Mammary epithelial cell (primary cell): ENCODE measurements at regions not wholly inside any gene's neighbourhood (a gene's known extent, or its start where the extent isn't known, plus 50 kb on each side); places are given as distances from the start of the nearest gene placed in this dataset.

Experiments
- EZH2 ChIP-seq: IDR thresholded peaks from 2 replicates; pipeline ENCODE4 v1.6.1; 2012; ENCODE audit warnings: low read length, inconsistent platforms, borderline replicate concordance
- TF ChIP-seq, protein P1 (sequence below), 2 donors: IDR thresholded peaks in 1 of 2; conservative IDR thresholded peaks in 1 of 2; 2 replicates each; pipeline ENCODE4 v1.5.1; 2011 to 2012; ENCODE audit warnings: inconsistent platforms in 2 of 2, low read length in 2 of 2, mild to moderate bottlenecking in 2 of 2, control low read depth in 1 of 2, low read depth in 1 of 2; ENCODE audit not compliant: insufficient read depth in 1 of 2; ENCODE audit errors: extremely low read depth in 1 of 2

DNA sequence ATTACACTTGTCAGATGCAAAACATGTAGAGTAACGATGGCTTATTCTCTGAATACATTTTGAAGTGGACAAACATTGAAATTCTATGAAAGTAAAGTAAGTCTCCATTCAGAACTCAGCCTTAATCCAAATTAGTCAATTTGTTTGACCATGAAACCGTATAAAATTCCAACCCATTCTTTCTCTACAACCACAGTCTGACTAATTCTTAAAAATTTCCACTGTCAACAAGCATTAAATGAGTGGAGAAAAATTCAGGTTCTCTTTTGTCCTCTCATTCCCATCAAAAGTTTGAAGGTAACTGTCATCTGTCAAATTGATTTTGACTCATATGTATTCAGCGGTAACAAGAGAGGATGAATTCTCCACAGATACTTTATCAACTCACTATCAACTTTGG is 1031.5 kb downstream of the SORCS1 start:
- no peak for TF ChIP-seq EZH2
- TF ChIP-seq, protein P1, sequence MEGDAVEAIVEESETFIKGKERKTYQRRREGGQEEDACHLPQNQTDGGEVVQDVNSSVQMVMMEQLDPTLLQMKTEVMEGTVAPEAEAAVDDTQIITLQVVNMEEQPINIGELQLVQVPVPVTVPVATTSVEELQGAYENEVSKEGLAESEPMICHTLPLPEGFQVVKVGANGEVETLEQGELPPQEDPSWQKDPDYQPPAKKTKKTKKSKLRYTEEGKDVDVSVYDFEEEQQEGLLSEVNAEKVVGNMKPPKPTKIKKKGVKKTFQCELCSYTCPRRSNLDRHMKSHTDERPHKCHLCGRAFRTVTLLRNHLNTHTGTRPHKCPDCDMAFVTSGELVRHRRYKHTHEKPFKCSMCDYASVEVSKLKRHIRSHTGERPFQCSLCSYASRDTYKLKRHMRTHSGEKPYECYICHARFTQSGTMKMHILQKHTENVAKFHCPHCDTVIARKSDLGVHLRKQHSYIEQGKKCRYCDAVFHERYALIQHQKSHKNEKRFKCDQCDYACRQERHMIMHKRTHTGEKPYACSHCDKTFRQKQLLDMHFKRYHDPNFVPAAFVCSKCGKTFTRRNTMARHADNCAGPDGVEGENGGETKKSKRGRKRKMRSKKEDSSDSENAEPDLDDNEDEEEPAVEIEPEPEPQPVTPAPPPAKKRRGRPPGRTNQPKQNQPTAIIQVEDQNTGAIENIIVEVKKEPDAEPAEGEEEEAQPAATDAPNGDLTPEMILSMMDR (conservative IDR thresholded peaks at IDR 0.05 in 1 of 2, IDR thresholded peaks at IDR 0.05 in 1 of 2; ENCODE audit: extremely low read depth in 1 of 2, insufficient read depth in 1 of 2, low read depth in 1 of 2, low read length in 2 of 2) = no peak
